Islet precursor cell (in vitro differentiated cells): ENCODE measurements at regions not wholly inside any gene's neighbourhood (a gene's known extent, or its start where the extent isn't known, plus 50 kb on each side); places are given as distances from the start of the nearest gene placed in this dataset.

Experiments used
- DNase-seq: peaks from one replicate; pipeline ENCODE4 v3.0.0-alpha.2; 2018

- no peak for DNase-seq
Measured at GRCh38 chr1:5485968-5486696, 506.1 kb downstream of the NPHP4 start.

- DNase-seq: no peak
Measured at GRCh38 chr1:5485436-5485835, 506.8 kb downstream of the NPHP4 start.

GRCh38 chr1:5484451-5485165, 507.6 kb downstream of the NPHP4 start:
- no peak for DNase-seq

- DNase-seq: peak; percentile 82
Measured at GRCh38 chr1:5481889-5482288, 510.3 kb downstream of the NPHP4 start.

- no peak for DNase-seq
Measured at GRCh38 chr1:5480906-5481305, 511.3 kb downstream of the NPHP4 start.

- no peak for DNase-seq
Measured at GRCh38 chr1:5479876-5480646, 512.2 kb downstream of the NPHP4 start.

- no peak for DNase-seq
Measured at GRCh38 chr1:5478961-5479360, 513.3 kb downstream of the NPHP4 start.

- DNase-seq: no peak
Measured at GRCh38 chr1:5478156-5478695, 514.0 kb downstream of the NPHP4 start.

GRCh38 chr1:5477716-5478115, 514.5 kb downstream of the NPHP4 start:
- DNase-seq: no peak

- DNase-seq: no peak
Measured at GRCh38 chr1:5475572-5475971, 516.7 kb downstream of the NPHP4 start.

- DNase-seq: no peak
Measured at GRCh38 chr1:5473268-5473667, 519.0 kb downstream of the NPHP4 start.

- no peak for DNase-seq
Measured at GRCh38 chr1:5466487-5466886, 525.7 kb downstream of the NPHP4 start.

GRCh38 chr1:5465281-5465711, 526.9 kb downstream of the NPHP4 start:
- no peak for DNase-seq

- DNase-seq: no peak
Measured at GRCh38 chr1:5464366-5464765, 527.9 kb downstream of the NPHP4 start.

- DNase-seq: no peak
Measured at GRCh38 chr1:5460974-5461373, 531.3 kb downstream of the NPHP4 start.

GRCh38 chr1:5459839-5460610, 532.2 kb downstream of the NPHP4 start:
- no peak for DNase-seq

GRCh38 chr1:5458248-5458647, 534.0 kb downstream of the NPHP4 start:
- no peak for DNase-seq

- DNase-seq: peak; percentile 58
Measured at GRCh38 chr1:5456090-5456811, 536.0 kb downstream of the NPHP4 start.

GRCh38 chr1:5455651-5456050, 536.6 kb downstream of the NPHP4 start:
- DNase-seq: no peak

GRCh38 chr1:5455056-5455455, 537.2 kb downstream of the NPHP4 start:
- peak; percentile 67 for DNase-seq

- DNase-seq: no peak
Measured at GRCh38 chr1:5453347-5453746, 538.9 kb downstream of the NPHP4 start.

- DNase-seq: no peak
Measured at GRCh38 chr1:5451671-5452070, 540.6 kb downstream of the NPHP4 start.
